Gastrocnemius medialis (tissue), 4 donors: ENCODE measurements at regions not wholly inside any gene's neighbourhood (a gene's known extent, or its start where the extent isn't known, plus 50 kb on each side); places are given as distances from the start of the nearest gene placed in this dataset.

Experiments
- POLR2A ChIP-seq, 2 donors: fragments of 450-650 bp; IDR thresholded peaks; one replicate each; pipeline ENCODE4 v1.6.1; 2017; ENCODE audit warnings: antibody characterized with exemption in 2 of 2, mild to moderate bottlenecking in 2 of 2, moderate library complexity in 2 of 2
- TF ChIP-seq, protein P1 (sequence below), 5 experiments: fragments of 450-650 bp in 3 of 5; fragments of 200-600 bp in 2 of 5; sonication (generic) in 2 of 5; IDR thresholded peaks in 4 of 5; conservative IDR thresholded peaks in 1 of 5; 1 replicate in 4 of 5; 2 replicates in 1 of 5; pipeline ENCODE4 v1.5.1; 2016 to 2019; ENCODE audit warnings: antibody characterized with exemption in 5 of 5, mild to moderate bottlenecking in 3 of 5, moderate library complexity in 3 of 5

DNA sequence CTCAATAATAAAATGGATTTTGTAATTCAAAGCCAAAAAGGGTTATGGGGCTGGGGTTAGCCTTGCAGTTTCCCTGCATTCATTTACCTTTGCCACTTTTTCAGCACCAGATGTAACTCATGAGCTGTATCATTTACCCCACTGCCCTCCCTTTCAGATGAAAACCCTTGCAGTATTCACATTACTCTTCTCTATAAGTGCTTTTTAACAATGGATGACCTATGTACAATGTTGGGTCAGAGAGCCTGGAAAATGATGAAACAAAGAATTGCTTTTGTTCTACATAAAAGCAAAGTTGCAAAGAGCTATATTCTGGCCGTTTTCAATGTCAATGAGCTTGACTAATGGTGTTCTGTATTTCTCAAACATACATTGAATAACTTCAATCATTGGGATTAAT, 189.7 kb downstream of the TMEM26 start:
- TF ChIP-seq, protein P1, sequence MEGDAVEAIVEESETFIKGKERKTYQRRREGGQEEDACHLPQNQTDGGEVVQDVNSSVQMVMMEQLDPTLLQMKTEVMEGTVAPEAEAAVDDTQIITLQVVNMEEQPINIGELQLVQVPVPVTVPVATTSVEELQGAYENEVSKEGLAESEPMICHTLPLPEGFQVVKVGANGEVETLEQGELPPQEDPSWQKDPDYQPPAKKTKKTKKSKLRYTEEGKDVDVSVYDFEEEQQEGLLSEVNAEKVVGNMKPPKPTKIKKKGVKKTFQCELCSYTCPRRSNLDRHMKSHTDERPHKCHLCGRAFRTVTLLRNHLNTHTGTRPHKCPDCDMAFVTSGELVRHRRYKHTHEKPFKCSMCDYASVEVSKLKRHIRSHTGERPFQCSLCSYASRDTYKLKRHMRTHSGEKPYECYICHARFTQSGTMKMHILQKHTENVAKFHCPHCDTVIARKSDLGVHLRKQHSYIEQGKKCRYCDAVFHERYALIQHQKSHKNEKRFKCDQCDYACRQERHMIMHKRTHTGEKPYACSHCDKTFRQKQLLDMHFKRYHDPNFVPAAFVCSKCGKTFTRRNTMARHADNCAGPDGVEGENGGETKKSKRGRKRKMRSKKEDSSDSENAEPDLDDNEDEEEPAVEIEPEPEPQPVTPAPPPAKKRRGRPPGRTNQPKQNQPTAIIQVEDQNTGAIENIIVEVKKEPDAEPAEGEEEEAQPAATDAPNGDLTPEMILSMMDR (IDR thresholded peaks at IDR 0.05 in 4 of 5, conservative IDR thresholded peaks at IDR 0.05 in 1 of 5), result no peak
- no peak for TF ChIP-seq POLR2A (IDR thresholded peaks at IDR 0.05)
